ENCODE measurements at regions not wholly inside any gene's neighbourhood (a gene's known extent, or its start where the extent isn't known, plus 50 kb on each side); places are given as distances from the start of the nearest gene placed in this dataset.
"Not testable (repeated sequence)": the region's sequence is repeated elsewhere in the genome, so short reads cannot be mapped to it uniquely, and the experiment has no call there.

DNA sequence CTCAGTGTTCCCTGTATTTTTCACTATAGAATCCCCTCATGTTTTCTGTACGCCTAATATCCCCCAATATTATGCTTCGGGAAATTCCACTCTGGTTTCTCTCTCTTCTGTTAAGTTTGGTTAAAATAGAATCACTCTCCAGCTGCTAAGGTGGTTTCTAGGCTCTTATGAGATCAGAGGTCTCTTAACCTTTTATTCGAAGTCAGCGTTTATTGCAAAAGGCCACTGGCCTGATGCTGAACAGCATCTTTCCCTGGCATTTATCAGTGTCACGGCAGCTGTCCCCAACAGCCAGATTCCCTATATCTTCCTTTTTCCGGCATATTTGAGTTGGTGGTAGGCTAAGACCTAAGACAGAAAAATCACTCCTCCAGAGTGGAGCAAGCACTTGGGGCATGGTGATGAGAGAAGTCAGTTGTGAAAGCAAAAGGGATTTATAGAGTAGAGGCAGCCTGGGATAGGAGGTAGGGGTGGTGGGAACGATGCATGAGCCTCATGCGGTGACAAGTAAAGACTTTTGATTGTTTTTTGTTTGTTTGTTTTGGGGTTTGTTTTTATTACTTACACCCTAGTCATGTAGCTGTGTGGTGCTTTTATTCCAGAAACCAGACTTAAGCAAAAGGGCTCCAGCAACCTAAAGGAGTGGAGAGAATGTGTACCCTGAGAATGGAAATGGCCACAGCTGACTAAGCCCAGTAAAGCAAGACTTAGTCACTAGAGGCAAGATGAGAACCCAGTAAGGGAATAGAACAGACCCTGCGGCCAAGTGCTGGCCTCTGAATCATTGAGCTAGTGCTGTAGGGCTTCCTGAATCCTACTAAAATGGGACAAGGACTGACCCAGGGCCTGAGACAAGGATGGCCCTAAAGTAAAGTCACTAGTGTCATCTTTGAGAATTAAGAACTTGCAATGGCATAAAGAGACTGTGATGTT lies 197.6 kb upstream of the PRNP start:
- no peak for ATAC-seq
- no peaks in the 10 kb centered on the region for H3K9me3 Mint-ChIP-seq
- H3K27ac Mint-ChIP-seq = no peak overlapping the region
- no peak overlapping the region for H3K4me3 Mint-ChIP-seq
- H3K4me1 Mint-ChIP-seq = no peaks in the 10 kb centered on the region
- peaks cover 44% of the 10 kb centered on the region for H3K27me3 Mint-ChIP-seq
- no peak for DNase-seq

DNA sequence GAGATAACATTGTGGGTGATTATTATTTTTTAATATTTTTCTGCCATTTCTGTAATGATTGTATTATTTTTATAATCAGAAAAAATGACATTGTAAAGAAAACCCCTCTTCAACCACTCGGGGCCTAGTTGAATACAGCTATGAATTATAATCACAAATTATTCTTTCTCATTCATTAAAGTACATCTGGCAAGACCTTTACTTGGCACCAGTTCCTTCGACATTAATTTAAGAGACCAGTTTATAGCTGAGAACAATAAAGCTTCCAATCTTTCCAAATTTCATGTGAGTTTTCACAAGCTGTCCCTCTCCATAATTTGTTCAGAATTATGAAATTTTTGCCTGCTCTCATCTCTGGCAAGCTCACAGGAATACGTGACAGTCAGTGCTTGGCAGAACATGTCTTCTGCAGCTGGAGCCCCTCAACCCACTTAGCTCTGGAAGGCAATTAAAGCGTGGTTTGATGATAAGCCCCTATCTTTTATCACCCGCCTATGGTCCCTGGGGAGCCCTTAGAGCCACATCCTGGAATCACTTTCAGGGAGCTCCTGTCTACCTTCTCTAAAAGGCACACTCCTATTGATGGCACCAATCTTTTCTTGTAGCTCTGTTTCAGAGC lies 201.8 kb upstream of the PRNP start:
- Mint-ChIP-seq H3K27me3 (peaks cover 43% of the 10 kb centered on the region), H3K9me3 (no peaks in the 10 kb centered on the region), H3K4me3 (no peak overlapping the region), H3K27ac (no peak overlapping the region), H3K4me1 (no peaks in the 10 kb centered on the region)
- no peak for ATAC-seq
- DNase-seq = no peak

- Mint-ChIP-seq H3K27me3 (peaks cover 43% of the 10 kb centered on the region), H3K4me1 (no peaks in the 10 kb centered on the region), H3K27ac (no peak overlapping the region), H3K4me3 (no peak overlapping the region), H3K9me3 (no peaks in the 10 kb centered on the region)
- no peak for DNase-seq
- ATAC-seq = no peak
Observed at GRCh38 chr20:4483961-4484360, 202.3 kb upstream of the PRNP start.

DNA sequence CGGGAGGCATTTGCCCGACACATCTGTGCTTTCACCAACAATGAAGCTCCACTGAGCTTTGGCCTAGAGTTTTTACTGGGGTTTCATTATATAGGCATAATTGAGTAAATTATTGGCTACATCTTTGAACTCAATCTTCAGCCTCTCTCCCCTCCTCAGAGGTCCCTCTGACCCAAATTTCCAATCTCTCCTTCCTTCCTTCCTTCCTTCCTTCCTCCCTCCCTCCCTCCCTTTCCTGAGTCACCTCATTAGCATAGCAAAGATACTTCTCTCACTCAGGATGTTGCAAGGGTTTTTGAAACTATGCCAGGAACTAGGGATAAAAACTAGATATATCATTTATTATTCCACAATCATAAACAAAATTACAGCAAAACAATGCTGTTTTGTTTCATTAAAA lies 202.8 kb upstream of the PRNP start:
- DNase-seq (no peak), ATAC-seq (no peak)
- H3K4me3 Mint-ChIP-seq = no peak overlapping the region
- no peaks in the 10 kb centered on the region for H3K9me3 Mint-ChIP-seq
- peaks cover 43% of the 10 kb centered on the region for H3K27me3 Mint-ChIP-seq
- no peaks in the 10 kb centered on the region for H3K4me1 Mint-ChIP-seq
- H3K27ac Mint-ChIP-seq = no peak overlapping the region

- peaks cover 34% of the 10 kb centered on the region for H3K27me3 Mint-ChIP-seq
- H3K4me3 Mint-ChIP-seq = no peak overlapping the region
- ATAC-seq = no peak
- H3K4me1 Mint-ChIP-seq = no peaks in the 10 kb centered on the region
- H3K9me3 Mint-ChIP-seq = no peaks in the 10 kb centered on the region
- peak overlapping the region in 1 of 2 donors; percentile 22 for H3K27ac Mint-ChIP-seq
- DNase-seq = no peak
Observed at GRCh38 chr20:4480104-4480503, 206.2 kb upstream of the PRNP start.

- DNase-seq = no peak
- Mint-ChIP-seq H3K27me3 (peaks cover 13% of the 10 kb centered on the region), H3K27ac (no peak overlapping the region)
Observed at GRCh38 chr20:4476903-4477500, 209.3 kb upstream of the PRNP start.

DNA sequence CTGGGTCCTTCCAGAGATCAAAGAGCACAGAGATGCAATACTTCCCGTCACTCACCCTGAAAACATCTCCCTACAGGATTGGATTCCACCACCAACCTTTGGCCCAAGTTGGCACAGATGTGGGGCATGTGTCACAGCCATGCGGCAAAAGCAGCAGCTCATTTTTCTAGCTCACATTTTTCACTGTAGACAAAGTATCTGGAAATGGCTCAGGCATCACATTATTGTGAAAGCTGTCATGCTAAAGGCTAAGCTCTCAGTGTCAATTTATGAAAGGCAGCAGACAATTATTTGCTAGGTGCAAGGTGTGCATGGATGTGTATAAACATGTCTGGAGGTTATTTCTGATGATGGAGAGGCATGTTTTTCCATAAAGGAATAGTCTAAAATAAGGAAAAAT lies 213.3 kb upstream of the PRNP start:
- no peak for DNase-seq
- H3K27ac Mint-ChIP-seq = no peak overlapping the region
- no peak for ATAC-seq
- no peaks in the 10 kb centered on the region for H3K27me3 Mint-ChIP-seq
- H3K4me1 Mint-ChIP-seq = no peaks in the 10 kb centered on the region
- H3K4me3 Mint-ChIP-seq = no peak overlapping the region
- no peaks in the 10 kb centered on the region for H3K9me3 Mint-ChIP-seq

More at GRCh38 chr20:4476903-4477500, 209.3 kb upstream of the PRNP start:
- ATAC-seq = no peak
- Mint-ChIP-seq H3K4me1 (no peaks in the 10 kb centered on the region), H3K4me3 (no peak overlapping the region), H3K9me3 (no peaks in the 10 kb centered on the region)

- no peaks in the 10 kb centered on the region for H3K27me3 Mint-ChIP-seq
- no peaks in the 10 kb centered on the region for H3K4me1 Mint-ChIP-seq
- H3K27ac Mint-ChIP-seq = no peak overlapping the region
- no peak overlapping the region for H3K4me3 Mint-ChIP-seq
- ATAC-seq = no peak
- no peaks in the 10 kb centered on the region for H3K9me3 Mint-ChIP-seq
- DNase-seq = no peak
Observed at GRCh38 chr20:4471221-4471620, 215.0 kb upstream of the PRNP start.

- peaks cover 7% of the 10 kb centered on the region for H3K27me3 Mint-ChIP-seq
- no peaks in the 10 kb centered on the region for H3K4me1 Mint-ChIP-seq
- DNase-seq = no peak
- no peak overlapping the region for H3K4me3 Mint-ChIP-seq
- H3K27ac Mint-ChIP-seq = no peak overlapping the region
- H3K9me3 Mint-ChIP-seq = no peaks in the 10 kb centered on the region
- no peak for ATAC-seq
Observed at GRCh38 chr20:4470375-4470774, 215.9 kb upstream of the PRNP start.

DNA sequence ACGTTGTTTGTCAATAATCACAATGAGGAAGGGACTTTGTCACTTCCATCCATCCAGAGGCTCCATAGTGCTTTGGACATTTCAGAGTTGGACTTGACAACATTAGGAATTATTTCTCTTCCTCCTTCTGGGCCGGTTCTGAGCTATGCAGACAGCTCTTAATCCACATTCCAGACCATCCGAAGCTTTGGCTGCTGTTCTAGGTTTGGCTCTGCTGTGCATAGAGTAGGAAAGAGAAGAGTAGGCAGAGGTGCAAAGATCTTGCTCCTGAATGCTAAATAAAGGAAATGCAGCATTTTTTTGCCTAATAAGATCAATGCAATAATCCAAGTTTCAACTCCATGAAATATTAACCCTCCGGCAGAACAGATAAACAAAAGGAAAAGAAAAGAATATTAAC lies 216.3 kb upstream of the PRNP start:
- Mint-ChIP-seq H3K9me3 (no peaks in the 10 kb centered on the region), H3K4me1 (no peaks in the 10 kb centered on the region), H3K27ac (no peak overlapping the region), H3K4me3 (no peak overlapping the region), H3K27me3 (peaks cover 8% of the 10 kb centered on the region)
- DNase-seq (no peak), ATAC-seq (no peak)

GRCh38 chr20:4468114-4468513 lies 218.1 kb upstream of the PRNP start:
- Mint-ChIP-seq H3K27me3 (peaks cover 8% of the 10 kb centered on the region), H3K4me1 (no peaks in the 10 kb centered on the region), H3K9me3 (no peaks in the 10 kb centered on the region), H3K27ac (no peak overlapping the region), H3K4me3 (no peak overlapping the region)
- ATAC-seq (no peak), DNase-seq (no peak)

GRCh38 chr20:4465855-4466545 lies 216.9 kb upstream of the ADRA1D start:
- no peak for DNase-seq
- Mint-ChIP-seq H3K4me3 (no peak overlapping the region), H3K27ac (no peak overlapping the region), H3K27me3 (peaks cover 8% of the 10 kb centered on the region), H3K9me3 (no peaks in the 10 kb centered on the region), H3K4me1 (no peaks in the 10 kb centered on the region)
- ATAC-seq = no peak

GRCh38 chr20:4465212-4465611 lies 216.1 kb upstream of the ADRA1D start:
- DNase-seq (no peak), ATAC-seq (no peak)
- Mint-ChIP-seq H3K9me3 (no peaks in the 10 kb centered on the region), H3K27me3 (peaks cover 8% of the 10 kb centered on the region), H3K4me3 (no peak overlapping the region), H3K4me1 (no peaks in the 10 kb centered on the region), H3K27ac (no peak overlapping the region)

DNA sequence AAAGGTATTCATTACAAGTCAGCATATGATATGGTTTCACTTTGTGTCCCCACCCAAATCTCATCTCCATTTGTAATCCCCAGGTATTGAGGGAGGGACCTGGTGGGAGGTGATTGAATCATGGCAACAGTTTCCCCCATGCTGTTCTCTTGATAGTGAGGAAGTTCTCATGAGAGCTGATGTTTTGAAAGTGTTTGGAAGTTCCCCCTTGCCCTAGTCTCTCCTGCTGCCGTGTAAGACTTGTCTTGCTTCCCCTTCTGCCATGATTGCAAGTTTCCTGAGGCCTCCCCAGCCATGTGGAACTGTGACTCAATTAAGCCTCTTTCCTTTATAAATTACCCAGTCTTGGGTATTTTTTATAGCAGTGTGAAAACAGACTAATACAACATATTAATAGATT lies 213.7 kb upstream of the ADRA1D start:
- not testable (repeated sequence) for H3K4me3 Mint-ChIP-seq, H3K27me3 Mint-ChIP-seq, ATAC-seq, DNase-seq, H3K4me1 Mint-ChIP-seq, H3K9me3 Mint-ChIP-seq
- peak overlapping the region in 1 of 2 donors; percentile 69 for H3K27ac Mint-ChIP-seq

DNA sequence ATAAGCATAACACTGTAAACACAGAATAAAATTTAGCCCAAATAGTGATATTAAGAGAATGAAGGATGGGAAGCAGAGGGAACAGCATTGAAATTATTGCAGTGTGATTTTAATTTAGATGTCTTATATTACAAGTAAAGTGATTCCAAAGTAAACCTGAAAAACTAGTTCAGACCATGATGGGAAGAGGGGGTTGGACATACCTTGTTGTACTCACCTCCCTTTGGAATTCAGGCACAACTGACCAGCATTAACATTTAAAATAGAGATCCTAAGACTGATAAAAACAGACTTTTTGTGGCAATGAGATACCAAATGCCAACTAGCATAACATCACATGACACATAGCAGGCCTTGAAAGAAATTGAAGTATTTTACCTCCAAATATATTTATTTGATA lies 210.0 kb upstream of the ADRA1D start:
- ATAC-seq (no peak), DNase-seq (no peak)
- Mint-ChIP-seq H3K9me3 (peaks cover 0 to 6% of the 10 kb centered on the region in 2 donors), H3K27ac (no peak overlapping the region), H3K4me3 (no peak overlapping the region), H3K4me1 (no peaks in the 10 kb centered on the region), H3K27me3 (no peaks in the 10 kb centered on the region)

Measured in stimulated activated naive CD8-positive, alpha-beta T cell treated with anti-CD3 and anti-CD28 coated beads, Interleukin-15, amount 100 ng/mL, for 72 hours (primary cell).